Hepatocyte (in vitro differentiated cells): ENCODE measurements at regions not wholly inside any gene's neighbourhood (a gene's known extent, or its start where the extent isn't known, plus 50 kb on each side); places are given as distances from the start of the nearest gene placed in this dataset.

Experiments used
- DNase-seq: peaks from one replicate; pipeline ENCODE4 v3.0.0-alpha.2; 2016; ENCODE audit warnings: low spot score
- H2AFZ ChIP-seq: fragments of 200-600 bp; sonication (generic); 2 replicates; pipeline ENCODE4 v1.6.0; 2016; ENCODE audit warnings: antibody characterized with exemption, mild to moderate bottlenecking
- H3K27ac ChIP-seq: fragments of 200-600 bp; sonication (generic); 2 replicates; pipeline ENCODE4 v1.5.1; 2016; ENCODE audit warnings: mild to moderate bottlenecking
- H3K27me3 ChIP-seq: fragments of 200-600 bp; sonication (generic); 2 replicates; pipeline ENCODE4 v1.6.1; 2016
- H3K36me3 ChIP-seq: fragments of 200-600 bp; sonication (generic); replicated peaks from 2 replicates; pipeline ENCODE4 v1.5.1; 2016; ENCODE audit warnings: low read depth; ENCODE audit not compliant: insufficient read depth
- H3K4me1 ChIP-seq: fragments of 200-600 bp; sonication (generic); 2 replicates; pipeline ENCODE4 v1.5.1; 2016; ENCODE audit warnings: mild to moderate bottlenecking, moderate library complexity; ENCODE audit not compliant: insufficient read depth
- H3K4me2 ChIP-seq: fragments of 200-600 bp; sonication (generic); 2 replicates; pipeline ENCODE4 v1.6.0; 2016
- H3K4me3 ChIP-seq: fragments of 200-600 bp; sonication (generic); 2 replicates; pipeline ENCODE4 v1.5.1; 2016; ENCODE audit warnings: mild to moderate bottlenecking
- H3K79me2 ChIP-seq: fragments of 200-600 bp; sonication (generic); 2 replicates; pipeline ENCODE4 v1.6.0; 2017; ENCODE audit warnings: mild to moderate bottlenecking
- H3K9me2 ChIP-seq: fragments of 200-600 bp; sonication (generic); replicated peaks from 2 replicates; pipeline ENCODE4 v1.6.0; 2017; ENCODE audit warnings: mild to moderate bottlenecking; ENCODE audit not compliant: insufficient read depth
- H3K9me3 ChIP-seq: fragments of 200-600 bp; sonication (generic); 2 replicates; pipeline ENCODE4 v1.5.1; 2016; ENCODE audit warnings: low read depth, mild to moderate bottlenecking
- H4K20me1 ChIP-seq: fragments of 200-600 bp; sonication (generic); 2 replicates; pipeline ENCODE4 v1.6.0; 2016; ENCODE audit warnings: mild to moderate bottlenecking; ENCODE audit not compliant: insufficient read depth, poor library complexity, severe bottlenecking
- CTCF ChIP-seq: fragments of 200-600 bp; sonication (generic); IDR thresholded peaks from 2 replicates; pipeline ENCODE4 v1.5.1; 2016; ENCODE audit warnings: antibody characterized with exemption, mild to moderate bottlenecking; ENCODE audit not compliant: poor library complexity
- EZH2 ChIP-seq: fragments of 200-600 bp; sonication (generic); IDR thresholded peaks from 2 replicates; pipeline ENCODE4 v1.6.1; 2016; ENCODE audit warnings: antibody characterized with exemption, mild to moderate bottlenecking, borderline replicate concordance
- EZH2phosphoT487 ChIP-seq: fragments of 200-600 bp; sonication (generic); IDR thresholded peaks from one replicate; pipeline ENCODE4 v1.6.1; 2018; ENCODE audit warnings: antibody characterized with exemption, mild to moderate bottlenecking, low read depth, moderate library complexity; ENCODE audit not compliant: unreplicated experiment, severe bottlenecking
- whole genome bisulfite sequencing: methylation state at CpG from one replicate; pipeline ENCODE4 v1.1.6; 2016; ENCODE audit warnings: low lambda C conversion rate; ENCODE audit errors: missing lambda C conversion rate; 5-methylcytosine and 5-hydroxymethylcytosine counted together

GRCh38 chr17:77675411-77675810 lies 283.1 kb upstream of the TNRC6C start:
- WGBS: 86% methylated on average over 5 of the region's 8 CpGs
- no peaks in the 10 kb centered on the region for H3K27me3 ChIP-seq
- no peaks in the 10 kb centered on the region for H4K20me1 ChIP-seq
- no peak overlapping the region for H3K27ac ChIP-seq
- H3K4me3 ChIP-seq: no peak overlapping the region
- H2AFZ ChIP-seq: no peak overlapping the region
- no peaks in the 10 kb centered on the region for H3K36me3 ChIP-seq
- DNase-seq: no peak
- H3K9me3 ChIP-seq: no peaks in the 10 kb centered on the region
- H3K4me2 ChIP-seq: no peak overlapping the region
- H3K9me2 ChIP-seq: no peaks in the 10 kb centered on the region
- TF ChIP-seq EZH2 (no peak), EZH2phosphoT487 (no peak), CTCF (no peak)
- H3K79me2 ChIP-seq: no peaks in the 10 kb centered on the region
- peaks cover 9% of the 10 kb centered on the region for H3K4me1 ChIP-seq

GRCh38 chr17:77675816-77676215 lies 282.7 kb upstream of the TNRC6C start:
- no peak overlapping the region for H3K27ac ChIP-seq
- H3K36me3 ChIP-seq: no peaks in the 10 kb centered on the region
- no peaks in the 10 kb centered on the region for H3K79me2 ChIP-seq
- TF ChIP-seq EZH2phosphoT487 (no peak), CTCF (no peak), EZH2 (no peak)
- no peak overlapping the region for H3K4me3 ChIP-seq
- no peak overlapping the region for H2AFZ ChIP-seq
- H3K9me2 ChIP-seq: no peaks in the 10 kb centered on the region
- H3K4me2 ChIP-seq: no peak overlapping the region
- H3K4me1 ChIP-seq: peaks cover 9% of the 10 kb centered on the region
- DNase-seq: no peak
- no peaks in the 10 kb centered on the region for H3K27me3 ChIP-seq
- no peaks in the 10 kb centered on the region for H4K20me1 ChIP-seq
- no peaks in the 10 kb centered on the region for H3K9me3 ChIP-seq
- 74% methylated on average over 5 of the region's 5 CpGs for WGBS

GRCh38 chr17:77676237-77676661 lies 282.3 kb upstream of the TNRC6C start:
- TF ChIP-seq EZH2: no peak
- no peak for TF ChIP-seq CTCF
- no peak for TF ChIP-seq EZH2phosphoT487
- Histone ChIP-seq H3K4me2 (no peak overlapping the region), H3K36me3 (no peaks in the 10 kb centered on the region), H3K4me3 (no peak overlapping the region), H3K27ac (no peak overlapping the region), H3K9me2 (no peaks in the 10 kb centered on the region), H4K20me1 (no peaks in the 10 kb centered on the region), H3K79me2 (no peaks in the 10 kb centered on the region), H3K9me3 (no peaks in the 10 kb centered on the region), H3K27me3 (no peaks in the 10 kb centered on the region), H3K4me1 (peaks cover 9% of the 10 kb centered on the region), H2AFZ (no peak overlapping the region)
- WGBS: 71% methylated on average over 23 of the region's 23 CpGs
- no peak for DNase-seq

- Histone ChIP-seq H3K4me1 (peaks cover 10% of the 10 kb centered on the region), H4K20me1 (no peaks in the 10 kb centered on the region), H3K9me2 (no peaks in the 10 kb centered on the region), H3K27ac (no peak overlapping the region), H3K27me3 (no peaks in the 10 kb centered on the region), H3K79me2 (no peaks in the 10 kb centered on the region), H3K4me3 (no peak overlapping the region), H2AFZ (no peak overlapping the region), H3K4me2 (no peak overlapping the region), H3K9me3 (no peaks in the 10 kb centered on the region), H3K36me3 (no peaks in the 10 kb centered on the region)
- 64% methylated on average over 4 of the region's 4 CpGs for WGBS
- no peak for DNase-seq
- no peak for TF ChIP-seq CTCF
- no peak for TF ChIP-seq EZH2
- TF ChIP-seq EZH2phosphoT487: no peak
Observed at GRCh38 chr17:77677211-77677610, 281.3 kb upstream of the TNRC6C start.
